GM23338 (cell line): ENCODE measurements at regions not wholly inside any gene's neighbourhood (a gene's known extent, or its start where the extent isn't known, plus 50 kb on each side); places are given as distances from the start of the nearest gene placed in this dataset.

Source experiments
- CTCF ChIP-seq, 2 experiments: fragments of 200-600 bp in 1 of 2; sonication (generic) in 1 of 2; conservative IDR thresholded peaks; 2 replicates each; pipeline versions ENCODE4 v1.5.1 to v1.6.1; 2016 to 2017; ENCODE audit warnings: antibody characterized with exemption in 2 of 2, low read depth in 2 of 2, mild to moderate bottlenecking in 2 of 2, moderate library complexity in 1 of 2
- EZH2 ChIP-seq: fragments of 200-600 bp; sonication (generic); IDR thresholded peaks from one replicate; pipeline ENCODE4 v1.8.0; 2017; ENCODE audit warnings: antibody characterized with exemption, mild to moderate bottlenecking, low read depth; ENCODE audit not compliant: unreplicated experiment
- NANOG ChIP-seq: IDR thresholded peaks from 2 replicates; pipeline ENCODE4 v1.6.1; 2016; ENCODE audit warnings: antibody characterized with exemption, borderline replicate concordance
- REST ChIP-seq: IDR thresholded peaks from one replicate; pipeline ENCODE4 v1.6.1; 2018; ENCODE audit warnings: antibody characterized with exemption; ENCODE audit not compliant: unreplicated experiment
- ZNF462 ChIP-seq: fragments of 250-450 bp; sonication (Bioruptor Pico); IDR thresholded peaks from 2 replicates; pipeline ENCODE4 v1.5.0; 2020; ENCODE audit warnings: mild to moderate bottlenecking, moderate library complexity

- no peak for TF ChIP-seq ZNF462 (CRISPR knock-in tag)
- TF ChIP-seq REST: no peak
- no peak for TF ChIP-seq NANOG
- no peak for TF ChIP-seq EZH2
- TF ChIP-seq CTCF (conservative IDR thresholded peaks at IDR 0.05; ENCODE audit: low read depth in 2 of 2): no peak
Observed at GRCh38 chr4:187484186-187484585, 511.4 kb upstream of the ZFP42 start (continued).
